Endothelial cell of umbilical vein (primary cell): ENCODE measurements at regions not wholly inside any gene's neighbourhood (a gene's known extent, or its start where the extent isn't known, plus 50 kb on each side); places are given as distances from the start of the nearest gene placed in this dataset.

Experiments
- BruUV-seq: library from RNA; stranded (reverse); fragments of 400-500 nt; replicated peaks from 2 replicates; lab custom pipeline; 2021; lab: Mats Ljungman, UMichigan
- CTCF ChIA-PET: fragments of 300-600, 350-600 bp; sonication (Branson Sonifier 250); formaldehyde crosslinking; loops from one replicate; lab custom pipeline; 2021; ENCODE audit warnings: antibody characterized with exemption, inconsistent platforms; lab: Charles Lee
- POLR2A ChIA-PET: fragments of 300-600, 350-600 bp; sonication (Branson Sonifier 250); formaldehyde crosslinking; loops from one replicate; lab custom pipeline; 2021; ENCODE audit warnings: antibody characterized with exemption, inconsistent platforms; lab: Charles Lee
- DNase-seq: peaks from one replicate; pipeline ENCODE4 v3.0.0-alpha.2; 2011; ENCODE audit warnings: low read depth, low spot score
- FAIRE-seq: peaks from 2 replicates; lab custom pipeline; 2011; peaks lifted over from hg19 to GRCh38; lab: Jason Lieb, UNC
- H2AFZ ChIP-seq: 2 replicates; pipeline ENCODE4 v1.6.0; 2012; ENCODE audit warnings: low read depth, low read length, control low read depth, inconsistent platforms
- H3K27ac ChIP-seq: 2 replicates; pipeline ENCODE4 v1.5.1; 2011; ENCODE audit warnings: low read depth, mild to moderate bottlenecking, control low read depth, low read length, moderate library complexity; ENCODE audit not compliant: insufficient read depth
- H3K27me3 ChIP-seq, 2 experiments: 2 replicates each; pipeline versions ENCODE4 v1.6.0 to v1.6.1; 2011; ENCODE audit warnings: low read length in 2 of 2, mixed read lengths in 1 of 2; ENCODE audit not compliant: control insufficient read depth in 2 of 2, insufficient read depth in 2 of 2
- H3K36me3 ChIP-seq, 2 experiments: 2 replicates in 1 of 2; 3 replicates in 1 of 2; pipeline ENCODE4 v1.5.1; 2011; ENCODE audit warnings: low read length in 2 of 2, mild to moderate bottlenecking in 1 of 2, moderate library complexity in 1 of 2; ENCODE audit not compliant: control insufficient read depth in 2 of 2, insufficient read depth in 2 of 2; ENCODE audit errors: extremely low read depth in 1 of 2
- H3K4me1 ChIP-seq: 3 replicates; pipeline ENCODE4 v1.5.1; 2011; ENCODE audit warnings: mild to moderate bottlenecking, low read length; ENCODE audit not compliant: control insufficient read depth, insufficient read depth; ENCODE audit errors: extremely low read depth
- H3K4me2 ChIP-seq: 2 replicates; pipeline ENCODE4 v1.6.1; 2011; ENCODE audit warnings: low read length, control low read depth, mixed read lengths; ENCODE audit not compliant: insufficient read depth
- H3K4me3 ChIP-seq, 3 experiments: fragments of 200-600 bp in 1 of 3; sonication (generic), shearing (Covaris generic) in 1 of 3; replicated peaks in 1 of 3; 2 replicates each; pipeline ENCODE4 v1.5.1; 2011 to 2016; ENCODE audit warnings: control low read depth in 3 of 3, low read length in 3 of 3, mild to moderate bottlenecking in 2 of 3, inconsistent platforms in 1 of 3, low read depth in 1 of 3, moderate library complexity in 1 of 3; ENCODE audit not compliant: insufficient read depth in 1 of 3
- H3K79me2 ChIP-seq: 2 replicates; pipeline ENCODE4 v1.6.0; 2012; ENCODE audit warnings: low read length, inconsistent platforms; ENCODE audit not compliant: control insufficient read depth, insufficient read depth
- H3K9ac ChIP-seq: replicated peaks from 2 replicates; pipeline ENCODE3; 2011; ENCODE audit warnings: low read length, control low read depth; ENCODE audit not compliant: insufficient read depth; ENCODE audit errors: extremely low read depth
- H3K9me1 ChIP-seq: replicated peaks from 3 replicates; pipeline ENCODE4 v1.6.0; 2011; ENCODE audit warnings: mild to moderate bottlenecking, low read length; ENCODE audit not compliant: control insufficient read depth, insufficient read depth; ENCODE audit errors: extremely low read depth
- H3K9me3 ChIP-seq: replicated peaks from 2 replicates; pipeline ENCODE4 v1.5.1; 2012; ENCODE audit warnings: low read length, inconsistent platforms; ENCODE audit not compliant: control insufficient read depth, insufficient read depth
- H4K20me1 ChIP-seq: replicated peaks from 2 replicates; pipeline ENCODE3; 2011; ENCODE audit warnings: mild to moderate bottlenecking, low read length; ENCODE audit not compliant: control insufficient read depth, insufficient read depth; ENCODE audit errors: extremely low read depth
- EZH2 ChIP-seq: IDR thresholded peaks from 2 replicates; pipeline ENCODE4 v1.6.1; 2012; ENCODE audit warnings: borderline replicate concordance, low read depth, mild to moderate bottlenecking, moderate library complexity, low read length, inconsistent platforms; ENCODE audit not compliant: severe bottlenecking
- FOS ChIP-seq: IDR thresholded peaks from 2 replicates; pipeline ENCODE4 v1.6.1; 2011; ENCODE audit warnings: mild to moderate bottlenecking, low read length, moderate library complexity, borderline replicate concordance; ENCODE audit not compliant: insufficient read depth
- GATA2 ChIP-seq: IDR thresholded peaks from 2 replicates; pipeline ENCODE4 v1.7.0; 2011; ENCODE audit warnings: low read depth, mild to moderate bottlenecking, moderate library complexity, mixed read lengths, low read length; ENCODE audit not compliant: insufficient read length, insufficient read depth
- JUN ChIP-seq: IDR thresholded peaks from 2 replicates; pipeline ENCODE4 v1.6.1; 2011; ENCODE audit warnings: borderline replicate concordance, low read depth; ENCODE audit not compliant: insufficient read length, insufficient read depth
- MYC ChIP-seq: IDR thresholded peaks from one replicate; pipeline ENCODE4 v1.6.1; 2011; ENCODE audit warnings: mild to moderate bottlenecking, low read depth, low read length
- POLR2A ChIP-seq: IDR thresholded peaks from 2 replicates; pipeline ENCODE4 v1.6.1; 2012; ENCODE audit warnings: low read depth, mild to moderate bottlenecking, control low read depth, low read length
- POLR2AphosphoS5 ChIP-seq: IDR thresholded peaks from 2 replicates; pipeline ENCODE4 v1.6.1; 2012; ENCODE audit warnings: low read depth, mild to moderate bottlenecking, control low read depth, low read length, moderate library complexity; ENCODE audit not compliant: insufficient read depth
- dilution Hi-C: fragments of 300-500 bp; cut with MboI; formaldehyde crosslinking; loops from one replicate; pipeline ENCODE4 v1.15.0; 2019; ENCODE audit warnings: low sequenced_read_pairs; ENCODE audit not compliant: extremely low pct_ligation_motif_present
- intact Hi-C: fragments of 100-400 bp; cut with micrococcal nuclease; formaldehyde crosslinking; loops from one replicate; pipeline ENCODE4 v1.10.0; 2022
- TF ChIP-seq, protein P1 (sequence below): IDR thresholded peaks from 2 replicates; pipeline ENCODE4 v1.6.1; 2011; ENCODE audit not compliant: insufficient read depth, insufficient read length
- TF ChIP-seq, protein P2 (sequence below), 2 donors: IDR thresholded peaks; 1 replicate in 1 of 2; 2 replicates in 1 of 2; pipeline ENCODE4 v1.5.1; 2011; ENCODE audit warnings: low read length in 2 of 2, mild to moderate bottlenecking in 2 of 2, moderate library complexity in 2 of 2, control low read depth in 1 of 2, inconsistent platforms in 1 of 2, low read depth in 1 of 2; ENCODE audit not compliant: insufficient read depth in 1 of 2; ENCODE audit errors: extremely low read depth in 1 of 2

- POLR2A ChIA-PET, result no interaction called here
Measured at GRCh38 chr6:106733386-106733785, 104.0 kb downstream of the QRSL1 start.

More at GRCh38 chr6:106733386-106733785, 104.0 kb downstream of the QRSL1 start:
- H3K4me1 ChIP-seq, result no peaks in the 10 kb centered on the region
- FAIRE-seq, result no peak
- no peak overlapping the region for H3K4me2 ChIP-seq
- no TSS peak for BruUV-seq
- H4K20me1 ChIP-seq, result no peaks in the 10 kb centered on the region
- intact Hi-C loops (no loop called here), dilution Hi-C loops (no loop called here)
- no peak overlapping the region for H2AFZ ChIP-seq
- TF ChIP-seq JUN, result no peak
- TF ChIP-seq GATA2, result no peak
- TF ChIP-seq, protein P1, sequence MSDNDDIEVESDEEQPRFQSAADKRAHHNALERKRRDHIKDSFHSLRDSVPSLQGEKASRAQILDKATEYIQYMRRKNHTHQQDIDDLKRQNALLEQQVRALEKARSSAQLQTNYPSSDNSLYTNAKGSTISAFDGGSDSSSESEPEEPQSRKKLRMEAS, result no peak
- TF ChIP-seq FOS, result no peak
- no peak for TF ChIP-seq POLR2AphosphoS5
- TF ChIP-seq EZH2, result no peak
- no peak for TF ChIP-seq MYC
- TF ChIP-seq POLR2A, result no peak
- TF ChIP-seq, protein P2, sequence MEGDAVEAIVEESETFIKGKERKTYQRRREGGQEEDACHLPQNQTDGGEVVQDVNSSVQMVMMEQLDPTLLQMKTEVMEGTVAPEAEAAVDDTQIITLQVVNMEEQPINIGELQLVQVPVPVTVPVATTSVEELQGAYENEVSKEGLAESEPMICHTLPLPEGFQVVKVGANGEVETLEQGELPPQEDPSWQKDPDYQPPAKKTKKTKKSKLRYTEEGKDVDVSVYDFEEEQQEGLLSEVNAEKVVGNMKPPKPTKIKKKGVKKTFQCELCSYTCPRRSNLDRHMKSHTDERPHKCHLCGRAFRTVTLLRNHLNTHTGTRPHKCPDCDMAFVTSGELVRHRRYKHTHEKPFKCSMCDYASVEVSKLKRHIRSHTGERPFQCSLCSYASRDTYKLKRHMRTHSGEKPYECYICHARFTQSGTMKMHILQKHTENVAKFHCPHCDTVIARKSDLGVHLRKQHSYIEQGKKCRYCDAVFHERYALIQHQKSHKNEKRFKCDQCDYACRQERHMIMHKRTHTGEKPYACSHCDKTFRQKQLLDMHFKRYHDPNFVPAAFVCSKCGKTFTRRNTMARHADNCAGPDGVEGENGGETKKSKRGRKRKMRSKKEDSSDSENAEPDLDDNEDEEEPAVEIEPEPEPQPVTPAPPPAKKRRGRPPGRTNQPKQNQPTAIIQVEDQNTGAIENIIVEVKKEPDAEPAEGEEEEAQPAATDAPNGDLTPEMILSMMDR (IDR thresholded peaks at IDR 0.05; ENCODE audit: extremely low read depth in 1 of 2, insufficient read depth in 1 of 2, low read depth in 1 of 2, low read length in 2 of 2), result no peak
- no peaks in the 10 kb centered on the region for H3K79me2 ChIP-seq
- no peaks in the 10 kb centered on the region for H3K36me3 ChIP-seq
- H3K9ac ChIP-seq, result no peak overlapping the region
- DNase-seq, result no peak
- no peaks in the 10 kb centered on the region for H3K9me3 ChIP-seq
- H3K27ac ChIP-seq, result no peak overlapping the region
- CTCF ChIA-PET, result no interaction called here
- H3K27me3 ChIP-seq, result no peaks in the 10 kb centered on the region
- no peaks in the 10 kb centered on the region for H3K9me1 ChIP-seq
- no peak overlapping the region for H3K4me3 ChIP-seq
